SK-N-SH (cell line): ENCODE measurements at regions not wholly inside any gene's neighbourhood (a gene's known extent, or its start where the extent isn't known, plus 50 kb on each side); places are given as distances from the start of the nearest gene placed in this dataset.

Experiments used
- CTCF ChIA-PET: fragments of 300-600, 350-600 bp; formaldehyde crosslinking; extraction: SDS; loops from one replicate; lab custom pipeline; 2021; lab: Yijun Ruan, JAX
- POLR2A ChIA-PET: fragments of 350-600 bp; sonication (Branson Sonifier 250); formaldehyde crosslinking; extraction: SDS; loops from one replicate; lab custom pipeline; 2020; ENCODE audit warnings: antibody characterized with exemption, inconsistent platforms; lab: Yijun Ruan, JAX
- DNase-seq: peaks from one replicate; pipeline ENCODE4 v3.0.0; 2012
- H2AFZ ChIP-seq: fragments of 200-600 bp; sonication (generic); 2 replicates; pipeline ENCODE4 v1.8.1; 2016; ENCODE audit warnings: antibody characterized with exemption, mild to moderate bottlenecking, low read depth
- H3F3A ChIP-seq: fragments of 200-600 bp; sonication (generic); replicated peaks from 2 replicates; pipeline ENCODE3; 2016; ENCODE audit warnings: antibody characterized with exemption, mild to moderate bottlenecking; ENCODE audit not compliant: insufficient read depth
- H3K27ac ChIP-seq, 2 experiments: fragments of 200-500 bp in 1 of 2; fragments of 200-600 bp in 1 of 2; sonication (Bioruptor generic) in 1 of 2; sonication (generic), shearing (Covaris generic) in 1 of 2; 2 replicates each; pipeline versions ENCODE4 v1.5.1 to v1.6.1; 2014 to 2016; ENCODE audit warnings: low read depth in 2 of 2, inconsistent platforms in 1 of 2, low read length in 1 of 2, mild to moderate bottlenecking in 1 of 2, mixed read lengths in 1 of 2
- H3K27me3 ChIP-seq: fragments of 200-600 bp; sonication (generic), shearing (Covaris generic); 2 replicates; pipeline ENCODE4 v1.6.1; 2016; ENCODE audit warnings: mixed run types; ENCODE audit not compliant: insufficient read depth
- H3K36me3 ChIP-seq, 2 experiments: fragments of 200-500 bp in 1 of 2; fragments of 200-600 bp in 1 of 2; sonication (Bioruptor generic) in 1 of 2; sonication (generic) in 1 of 2; replicated peaks in 1 of 2; 2 replicates each; pipeline versions ENCODE3 to v1.5.1; 2014 to 2016; ENCODE audit warnings: low read length in 1 of 2, mild to moderate bottlenecking in 1 of 2; ENCODE audit not compliant: insufficient read depth in 2 of 2, control insufficient read depth in 1 of 2
- H3K4me1 ChIP-seq, 2 experiments: fragments of 200-500 bp in 1 of 2; fragments of 200-600 bp in 1 of 2; sonication (Bioruptor generic) in 1 of 2; sonication (generic), shearing (Covaris generic) in 1 of 2; 2 replicates each; pipeline versions ENCODE4 v1.5.1 to v1.6.1; 2014 to 2016; ENCODE audit warnings: low read depth in 1 of 2, low read length in 1 of 2, mixed run types in 1 of 2; ENCODE audit not compliant: insufficient read depth in 2 of 2, control insufficient read depth in 1 of 2
- H3K4me2 ChIP-seq: fragments of 200-600 bp; sonication (generic), shearing (Covaris generic); 2 replicates; pipeline ENCODE4 v1.6.1; 2017; ENCODE audit warnings: mixed run types
- H3K4me3 ChIP-seq, 2 experiments: fragments of 200-500 bp in 1 of 2; fragments of 200-600 bp in 1 of 2; sonication (Bioruptor generic) in 1 of 2; sonication (generic), shearing (Covaris generic) in 1 of 2; 2 replicates each; pipeline versions ENCODE4 v1.5.1 to v1.8.1; 2014 to 2016; ENCODE audit warnings: low read depth in 2 of 2, inconsistent platforms in 1 of 2, low read length in 1 of 2, mild to moderate bottlenecking in 1 of 2, mixed read lengths in 1 of 2, moderate library complexity in 1 of 2
- H3K79me2 ChIP-seq: fragments of 200-600 bp; sonication (generic); 2 replicates; pipeline ENCODE4 v1.8.1; 2017; ENCODE audit warnings: mild to moderate bottlenecking; ENCODE audit not compliant: insufficient read depth
- H3K9ac ChIP-seq: fragments of 200-600 bp; sonication (generic); 2 replicates; pipeline ENCODE4 v1.6.1; 2017; ENCODE audit warnings: mixed run types
- H3K9me2 ChIP-seq: fragments of 200-600 bp; sonication (generic); 2 replicates; pipeline ENCODE4 v1.6.1; 2017; ENCODE audit warnings: mixed run types
- H3K9me3 ChIP-seq: fragments of 200-600 bp; sonication (generic); 2 replicates; pipeline ENCODE4 v1.6.1; 2017; ENCODE audit warnings: mixed run types, mild to moderate bottlenecking, moderate library complexity
- H4K20me1 ChIP-seq: fragments of 200-600 bp; sonication (generic); 2 replicates; pipeline ENCODE4 v1.6.1; 2017; ENCODE audit warnings: mild to moderate bottlenecking, mixed run types; ENCODE audit not compliant: insufficient read depth
- EZH2phosphoT487 ChIP-seq: fragments of 200-600 bp; sonication (generic); IDR thresholded peaks from 2 replicates; pipeline ENCODE4 v1.6.1; 2017; ENCODE audit warnings: low read depth, mixed run types, mild to moderate bottlenecking, antibody characterized with exemption, moderate library complexity, borderline replicate concordance
- FOXJ3 ChIP-seq: sonication (generic); formaldehyde crosslinking; IDR thresholded peaks from 2 replicates; pipeline ENCODE4 v1.5.1; 2020; ENCODE audit warnings: mild to moderate bottlenecking, missing genetic modification reagents
- FOXM1 ChIP-seq: IDR thresholded peaks from 2 replicates; pipeline ENCODE4 v1.4.0; 2012; ENCODE audit warnings: low read depth, mild to moderate bottlenecking
- IRF3 ChIP-seq: fragments of 150-350 bp; IDR thresholded peaks from 2 replicates; pipeline ENCODE4 v1.6.1; 2016; ENCODE audit warnings: mild to moderate bottlenecking, low read depth, low read length
- NFIC ChIP-seq: IDR thresholded peaks from 2 replicates; pipeline ENCODE4 v1.4.0; 2012; ENCODE audit warnings: borderline replicate concordance
- NRF1 ChIP-seq: IDR thresholded peaks from 2 replicates; pipeline ENCODE4 v1.6.1; 2012; ENCODE audit warnings: low read depth, mild to moderate bottlenecking, low read length
- PBX3 ChIP-seq: IDR thresholded peaks from 2 replicates; pipeline ENCODE4; 2012
- POLR2AphosphoS5 ChIP-seq: IDR thresholded peaks from 2 replicates; pipeline ENCODE4 v1.6.1; 2012; ENCODE audit warnings: low read depth, low read length
- RAD21 ChIP-seq: IDR thresholded peaks from 2 replicates; pipeline ENCODE4 v1.6.1; 2012; ENCODE audit warnings: mild to moderate bottlenecking, low read length
- RCOR1 ChIP-seq: fragments of 150-350 bp; IDR thresholded peaks from 2 replicates; pipeline ENCODE4 v1.6.1; 2017; ENCODE audit warnings: antibody characterized with exemption, low read length
- REST ChIP-seq: IDR thresholded peaks from 2 replicates; pipeline ENCODE4 v1.6.1; 2012; ENCODE audit warnings: mild to moderate bottlenecking, low read depth, low read length, moderate library complexity
- SIN3A ChIP-seq: IDR thresholded peaks from 2 replicates; pipeline ENCODE4 v1.6.1; 2012; ENCODE audit warnings: low read depth, mild to moderate bottlenecking, low read length, moderate library complexity, borderline replicate concordance
- TCF12 ChIP-seq: IDR thresholded peaks from 2 replicates; pipeline ENCODE4 v1.4.0; 2012
- TEAD4 ChIP-seq: IDR thresholded peaks from 2 replicates; pipeline ENCODE4 v1.4.0; 2012; ENCODE audit warnings: mild to moderate bottlenecking, borderline replicate concordance; ENCODE audit not compliant: insufficient read depth
- USF1 ChIP-seq: IDR thresholded peaks from 2 replicates; pipeline ENCODE4 v1.4.0; 2012; ENCODE audit warnings: low read depth, borderline replicate concordance
- USF2 ChIP-seq: fragments of 150-350 bp; IDR thresholded peaks from 2 replicates; pipeline ENCODE4 v1.6.1; 2017; ENCODE audit warnings: antibody characterized with exemption, low read length, low read depth, borderline replicate concordance
- WGBS: methylation state at CpG from one replicate; pipeline ENCODE4 v1.1.6; 2017; ENCODE audit warnings: low lambda C conversion rate; 5-methylcytosine and 5-hydroxymethylcytosine counted together

GRCh38 chr13:73861136-73861535 lies 273.1 kb downstream of the KLF12 start:
- Histone ChIP-seq H3K27ac (no peak overlapping the region), H3K9ac (no peak overlapping the region), H3K36me3 (no peaks in the 10 kb centered on the region), H3K4me2 (no peak overlapping the region), H4K20me1 (no peaks in the 10 kb centered on the region), H3K9me2 (no peaks in the 10 kb centered on the region), H2AFZ (no peak overlapping the region), H3K4me1 (no peaks in the 10 kb centered on the region; a peak in 2 of 4 replicates), H3K4me3 (no peak overlapping the region), H3K79me2 (no peaks in the 10 kb centered on the region), H3K9me3 (no peaks in the 10 kb centered on the region), H3K27me3 (no peaks in the 10 kb centered on the region), H3F3A (no peaks in the 10 kb centered on the region)
- TF ChIP-seq FOXJ3 (CRISPR knock-in tag) = no peak
- no peak for TF ChIP-seq FOXM1
- no peak for TF ChIP-seq RAD21
- no peak for TF ChIP-seq REST
- TF ChIP-seq USF1 = no peak
- no peak for TF ChIP-seq IRF3
- no peak for TF ChIP-seq NFIC
- no peak for TF ChIP-seq PBX3
- TF ChIP-seq USF2 = no peak
- no peak for TF ChIP-seq TEAD4
- no peak for TF ChIP-seq TCF12
- no peak for TF ChIP-seq RCOR1
- TF ChIP-seq EZH2phosphoT487 = no peak
- TF ChIP-seq SIN3A = no peak
- no peak for TF ChIP-seq NRF1
- no peak for TF ChIP-seq POLR2AphosphoS5
- POLR2A ChIA-PET = no interaction called here
- CTCF ChIA-PET = no interaction called here
- WGBS = 92% methylated on average over 2 of the region's 2 CpGs
- DNase-seq = no peak
